Urothelium cell line (cell line): ENCODE measurements at regions not wholly inside any gene's neighbourhood (a gene's known extent, or its start where the extent isn't known, plus 50 kb on each side); places are given as distances from the start of the nearest gene placed in this dataset.

ENCODE experiments used
- DNase-seq: peaks from one replicate; pipeline ENCODE4 v3.0.0; 2011; ENCODE audit warnings: low spot score, mixed read lengths
- FAIRE-seq: peaks from 2 replicates; lab custom pipeline; 2011; peaks lifted over from hg19 to GRCh38; lab: Jason Lieb, UNC

GRCh38 chr1:76759950-76760349 is 107.3 kb upstream of the ST6GALNAC5 start:
- DNase-seq (peak; percentile 53), FAIRE-seq (no peak)

GRCh38 chr1:76763738-76764137 is 103.5 kb upstream of the ST6GALNAC5 start:
- FAIRE-seq (no peak), DNase-seq (no peak)

- FAIRE-seq = no peak
- no peak for DNase-seq
Observed at GRCh38 chr1:76764638-76765454, 102.4 kb upstream of the ST6GALNAC5 start.

- FAIRE-seq = no peak
- DNase-seq = no peak
Observed at GRCh38 chr1:76766381-76766780, 100.9 kb upstream of the ST6GALNAC5 start.

- no peak for DNase-seq
- no peak for FAIRE-seq
Observed at GRCh38 chr1:76769911-76770310, 97.4 kb upstream of the ST6GALNAC5 start.

GRCh38 chr1:76770979-76771378 is 96.3 kb upstream of the ST6GALNAC5 start:
- no peak for DNase-seq
- no peak for FAIRE-seq

GRCh38 chr1:76781447-76781846 is 85.8 kb upstream of the ST6GALNAC5 start:
- no peak for FAIRE-seq
- DNase-seq = no peak

- DNase-seq (no peak), FAIRE-seq (no peak)
Observed at GRCh38 chr1:76782809-76783208, 84.5 kb upstream of the ST6GALNAC5 start.

- no peak for DNase-seq
- FAIRE-seq = no peak
Observed at GRCh38 chr1:76784502-76784901, 82.8 kb upstream of the ST6GALNAC5 start.

- peak; percentile 10 for DNase-seq
- FAIRE-seq = no peak
Observed at GRCh38 chr1:76786222-76786621, 81.1 kb upstream of the ST6GALNAC5 start.

- no peak for FAIRE-seq
- no peak for DNase-seq
Observed at GRCh38 chr1:76793594-76793993, 73.7 kb upstream of the ST6GALNAC5 start.

GRCh38 chr1:76799700-76800099 is 67.6 kb upstream of the ST6GALNAC5 start:
- no peak for DNase-seq
- FAIRE-seq = no peak

- DNase-seq = no peak
- FAIRE-seq = no peak
Observed at GRCh38 chr1:76802094-76802493, 65.2 kb upstream of the ST6GALNAC5 start.

GRCh38 chr1:76807543-76808260 is 59.6 kb upstream of the ST6GALNAC5 start:
- DNase-seq (no peak), FAIRE-seq (no peak)
